Daoy (cell line): ENCODE measurements at regions not wholly inside any gene's neighbourhood (a gene's known extent, or its start where the extent isn't known, plus 50 kb on each side); places are given as distances from the start of the nearest gene placed in this dataset.

Experiments
- DNase-seq: peaks from one replicate; pipeline ENCODE4 v3.0.0-alpha.2; 2015; ENCODE audit warnings: low read depth

GRCh38 chr10:49463605-49464004 is 67.7 kb upstream of the DRGX start:
- DNase-seq = no peak

DNA sequence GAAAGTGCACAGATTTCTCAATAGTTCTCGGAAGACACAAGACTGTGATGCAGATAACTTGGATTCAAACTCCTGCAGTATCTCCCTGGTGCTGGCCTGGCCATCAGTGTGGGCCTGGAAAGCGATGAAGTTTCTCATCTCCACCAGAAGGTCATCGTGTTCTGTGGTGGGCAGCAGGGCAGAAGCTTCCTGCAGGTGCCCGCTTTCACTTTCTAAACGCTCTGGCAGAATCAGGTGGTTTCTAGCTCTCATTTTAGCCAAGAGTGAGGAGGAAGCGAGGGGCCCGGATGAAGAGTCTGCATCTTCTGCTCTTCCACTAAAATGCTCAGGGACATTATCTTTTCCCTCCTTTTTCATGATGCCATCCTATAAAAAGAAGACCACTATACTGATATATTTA is 63.0 kb upstream of the DRGX start:
- no peak for DNase-seq

- no peak for DNase-seq
These were observed 61.8 kb upstream of the DRGX start for GRCh38 chr10:49457686-49458085.

DNA sequence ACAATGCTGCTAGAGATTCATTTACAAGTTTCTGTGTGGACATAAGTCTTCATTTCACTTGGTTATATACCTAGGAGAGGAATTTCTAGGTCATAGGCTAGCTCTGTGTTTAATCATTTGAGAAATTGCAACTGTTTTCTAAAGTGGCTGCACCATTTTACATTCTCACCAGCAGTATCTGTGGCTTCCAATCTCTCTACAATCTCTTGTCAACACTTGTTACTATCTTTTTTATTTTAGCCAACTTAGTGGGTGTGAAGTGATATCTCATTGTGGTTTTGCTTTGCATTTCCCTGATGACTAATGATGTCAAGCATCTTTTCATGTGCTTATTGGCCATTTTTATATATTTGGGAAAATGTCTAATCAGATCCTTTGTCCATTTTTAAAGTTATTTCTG is 53.0 kb upstream of the DRGX start:
- DNase-seq = no peak

DNA sequence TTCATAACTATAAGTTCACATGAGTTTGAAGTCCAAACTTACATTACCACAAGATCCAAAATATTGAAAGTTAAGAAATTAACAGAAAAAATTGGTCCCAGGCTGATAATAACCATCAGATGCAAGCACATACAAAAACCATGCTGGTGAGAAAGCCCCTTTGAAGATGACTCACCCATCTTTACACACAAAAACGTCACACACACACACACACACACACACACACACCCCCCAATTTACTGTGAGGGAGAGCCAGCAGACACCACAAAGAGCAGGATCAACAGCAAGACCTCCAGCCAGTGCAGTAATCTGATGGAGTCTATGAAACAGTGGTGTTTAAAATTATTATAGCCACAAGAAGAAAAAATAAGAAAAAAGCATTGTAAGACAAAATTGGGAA is 50.1 kb upstream of the DRGX start:
- peak; percentile 10 for DNase-seq
